Neural cell (in vitro differentiated cells): ENCODE measurements at regions not wholly inside any gene's neighbourhood (a gene's known extent, or its start where the extent isn't known, plus 50 kb on each side); places are given as distances from the start of the nearest gene placed in this dataset.
"Not testable (repeated sequence)": the region's sequence is repeated elsewhere in the genome, so short reads cannot be mapped to it uniquely, and the experiment has no call there.

Experiments used
- H2AFZ ChIP-seq: fragments of 200-600, 300-800 bp; sonication (generic), shearing (Covaris generic); 2 replicates; pipeline ENCODE4 v1.6.0; 2014; ENCODE audit warnings: low read depth, mild to moderate bottlenecking, antibody characterized with exemption, low read length, moderate library complexity
- H3F3A ChIP-seq: fragments of 200-600 bp; shearing (Covaris generic); 2 replicates; pipeline ENCODE4 v1.6.1; 2016; ENCODE audit warnings: mild to moderate bottlenecking, moderate library complexity, mixed read lengths, antibody characterized with exemption, low read length; ENCODE audit not compliant: insufficient read depth, poor library complexity, severe bottlenecking
- H3K27ac ChIP-seq: fragments of 200-600, 300-800 bp; sonication (generic), shearing (Covaris generic); 2 replicates; pipeline ENCODE4 v1.5.1; 2014; ENCODE audit warnings: mild to moderate bottlenecking, low read length, moderate library complexity
- H3K27me3 ChIP-seq: fragments of 300-800, 200-600 bp; sonication (generic), shearing (Covaris generic); 2 replicates; pipeline ENCODE4 v1.6.0; 2014; ENCODE audit warnings: mild to moderate bottlenecking, low read depth, low read length, moderate library complexity; ENCODE audit not compliant: insufficient read depth
- H3K36me3 ChIP-seq: fragments of 300-800, 200-600 bp; sonication (generic), shearing (Covaris generic); 2 replicates; pipeline ENCODE4 v1.5.1; 2014; ENCODE audit warnings: mild to moderate bottlenecking, antibody characterized with exemption, low read length, moderate library complexity; ENCODE audit not compliant: insufficient read depth
- H3K4me2 ChIP-seq: fragments of 300-800, 200-600 bp; sonication (generic), shearing (Covaris generic); 2 replicates; pipeline ENCODE4 v1.6.0; 2014; ENCODE audit warnings: mild to moderate bottlenecking, low read length
- H3K4me3 ChIP-seq: fragments of 300-800, 200-600 bp; sonication (generic), shearing (Covaris generic); 2 replicates; pipeline ENCODE4 v1.5.1; 2014; ENCODE audit warnings: mild to moderate bottlenecking, low read length, moderate library complexity
- H3K79me2 ChIP-seq: fragments of 200-600 bp; shearing (Covaris generic); replicated peaks from 2 replicates; pipeline ENCODE4 v1.6.0; 2014; ENCODE audit warnings: mild to moderate bottlenecking, low read length, moderate library complexity; ENCODE audit not compliant: insufficient read depth
- H3K9ac ChIP-seq: fragments of 300-800, 200-600 bp; sonication (generic), shearing (Covaris generic); 2 replicates; pipeline ENCODE4 v1.6.1; 2016; ENCODE audit warnings: mild to moderate bottlenecking, low read length, mixed read lengths
- H3K9me2 ChIP-seq: fragments of 200-600 bp; shearing (Covaris generic); 2 replicates; pipeline ENCODE4 v1.6.1; 2016; ENCODE audit warnings: mild to moderate bottlenecking, low read length, mixed read lengths; ENCODE audit not compliant: insufficient read depth
- H3K9me3 ChIP-seq: fragments of 200-600, 300-800 bp; sonication (generic), shearing (Covaris generic); 2 replicates; pipeline ENCODE4 v1.6.1; 2016; ENCODE audit warnings: mild to moderate bottlenecking, mixed run types, low read length, moderate library complexity, mixed read lengths
- H4K20me1 ChIP-seq: fragments of 200-600 bp; shearing (Covaris generic); 2 replicates; pipeline ENCODE4 v1.6.1; 2016; ENCODE audit warnings: mild to moderate bottlenecking, mixed run types; ENCODE audit not compliant: insufficient read depth
- EP300 ChIP-seq: fragments of 450-650 bp; conservative IDR thresholded peaks from 2 replicates; pipeline ENCODE4 v1.6.1; 2014; ENCODE audit warnings: antibody characterized with exemption, mild to moderate bottlenecking, moderate library complexity; ENCODE audit not compliant: poor library complexity, severe bottlenecking
- MXI1 ChIP-seq: fragments of 450-650 bp; conservative IDR thresholded peaks from 2 replicates; pipeline ENCODE4 v1.6.1; 2014; ENCODE audit warnings: antibody characterized with exemption, mild to moderate bottlenecking; ENCODE audit not compliant: poor library complexity, severe bottlenecking
- POLR2AphosphoS5 ChIP-seq: IDR thresholded peaks from 2 replicates; pipeline ENCODE4 v1.6.1; 2012
- REST ChIP-seq: IDR thresholded peaks from 2 replicates; pipeline ENCODE4 v1.6.1; 2012; ENCODE audit warnings: borderline replicate concordance
- SMC3 ChIP-seq: fragments of 450-650 bp; conservative IDR thresholded peaks from 2 replicates; pipeline ENCODE4 v1.6.1; 2014; ENCODE audit warnings: antibody characterized with exemption, mild to moderate bottlenecking, moderate library complexity; ENCODE audit not compliant: poor library complexity

- Histone ChIP-seq H3K36me3 (no peaks in the 10 kb centered on the region), H3K9me2 (no peaks in the 10 kb centered on the region), H3K9me3 (no peaks in the 10 kb centered on the region)
Measured at GRCh38 chr19:29884466-29884865, 57.6 kb upstream of the URI1 start.

GRCh38 chr19:29886106-29886505, 55.9 kb upstream of the URI1 start:
- H3K4me2 ChIP-seq, H3K79me2 ChIP-seq, H3K27me3 ChIP-seq: not testable (repeated sequence)

More at GRCh38 chr19:29884466-29884865, 57.6 kb upstream of the URI1 start:
- H3K27me3 ChIP-seq = no peaks in the 10 kb centered on the region
- H3K79me2 ChIP-seq = no peaks in the 10 kb centered on the region
- TF ChIP-seq MXI1 = no peak
- no peak for TF ChIP-seq SMC3
- H3K9ac ChIP-seq = no peak overlapping the region
- H3F3A ChIP-seq = no peaks in the 10 kb centered on the region
- H2AFZ ChIP-seq = no peak overlapping the region
- H3K4me2 ChIP-seq = no peak overlapping the region
- no peak overlapping the region for H3K4me3 ChIP-seq
- H4K20me1 ChIP-seq = no peaks in the 10 kb centered on the region
- no peak overlapping the region for H3K27ac ChIP-seq

GRCh38 chr19:29886586-29886985, 55.5 kb upstream of the URI1 start:
- no peaks in the 10 kb centered on the region for H3K9me2 ChIP-seq
- no peaks in the 10 kb centered on the region for H3K79me2 ChIP-seq
- H3K4me3 ChIP-seq = no peak overlapping the region
- no peak overlapping the region for H3K27ac ChIP-seq
- H3K9me3 ChIP-seq = no peaks in the 10 kb centered on the region
- H4K20me1 ChIP-seq = no peaks in the 10 kb centered on the region
- H2AFZ ChIP-seq = no peak overlapping the region
- no peaks in the 10 kb centered on the region for H3K27me3 ChIP-seq
- H3K4me2 ChIP-seq = no peak overlapping the region
- TF ChIP-seq POLR2AphosphoS5 (no peak), REST (no peak), EP300 (no peak), SMC3 (no peak)
- no peaks in the 10 kb centered on the region for H3F3A ChIP-seq
- no peaks in the 10 kb centered on the region for H3K36me3 ChIP-seq
- no peak overlapping the region for H3K9ac ChIP-seq

More at GRCh38 chr19:29886106-29886505, 55.9 kb upstream of the URI1 start:
- H3K9ac ChIP-seq, H3K36me3 ChIP-seq, H2AFZ ChIP-seq, H3K27ac ChIP-seq, H4K20me1 ChIP-seq, H3K4me3 ChIP-seq, H3K9me3 ChIP-seq, H3K9me2 ChIP-seq, H3F3A ChIP-seq: not testable (repeated sequence)

GRCh38 chr19:29887442-29887855, 54.6 kb upstream of the URI1 start:
- H3K4me2 ChIP-seq = no peak overlapping the region
- no peaks in the 10 kb centered on the region for H3K27me3 ChIP-seq
- H2AFZ ChIP-seq = no peak overlapping the region
- no peak overlapping the region for H3K9ac ChIP-seq
- TF ChIP-seq POLR2AphosphoS5 (no peak), EP300 (no peak), REST (no peak)
- no peaks in the 10 kb centered on the region for H3K9me3 ChIP-seq
- H3K4me3 ChIP-seq = no peak overlapping the region
- no peaks in the 10 kb centered on the region for H4K20me1 ChIP-seq
- H3K27ac ChIP-seq = no peak overlapping the region
- no peaks in the 10 kb centered on the region for H3K36me3 ChIP-seq
- H3K9me2 ChIP-seq = no peaks in the 10 kb centered on the region
- H3F3A ChIP-seq = no peaks in the 10 kb centered on the region
- H3K79me2 ChIP-seq = no peaks in the 10 kb centered on the region

GRCh38 chr19:29888047-29888446, 54.0 kb upstream of the URI1 start:
- not testable (repeated sequence) for H3K9ac ChIP-seq, H2AFZ ChIP-seq, H3K4me3 ChIP-seq, H3F3A ChIP-seq, H3K4me2 ChIP-seq, H3K36me3 ChIP-seq, H3K9me3 ChIP-seq, H3K9me2 ChIP-seq, H3K79me2 ChIP-seq, H3K27ac ChIP-seq, H3K27me3 ChIP-seq, H4K20me1 ChIP-seq
